NCI-H69 (cell line): ENCODE measurements at regions not wholly inside any gene's neighbourhood (a gene's known extent, or its start where the extent isn't known, plus 50 kb on each side); places are given as distances from the start of the nearest gene placed in this dataset.
"Not testable (repeated sequence)": the region's sequence is repeated elsewhere in the genome, so short reads cannot be mapped to it uniquely, and the experiment has no call there.

Experiments
- DNase-seq: peaks from one replicate; lab custom pipeline; 2025; lab: John Stamatoyannopoulos, UW

GRCh38 chr9:85880507-85880906 is 60.4 kb upstream of the NAA35 start:
- DNase-seq = not testable (repeated sequence)

GRCh38 chr9:85884256-85884655 is 56.7 kb upstream of the NAA35 start:
- no peak for DNase-seq

GRCh38 chr9:85890962-85891361 is 50.0 kb upstream of the NAA35 start:
- DNase-seq = no peak
